H9 (cell line): ENCODE measurements at regions not wholly inside any gene's neighbourhood (a gene's known extent, or its start where the extent isn't known, plus 50 kb on each side); places are given as distances from the start of the nearest gene placed in this dataset.

Source experiments
- DNase-seq: peaks from one replicate; pipeline ENCODE4 v3.0.0-alpha.2; 2017
- H2AFZ ChIP-seq: one replicate; pipeline ENCODE4 v1.6.1; 2013; ENCODE audit warnings: mild to moderate bottlenecking, low read length, control low read depth, moderate library complexity
- H2AK5ac ChIP-seq: 2 replicates; pipeline ENCODE4 v1.6.1; 2013; ENCODE audit warnings: low read length, control low read depth, mixed read lengths; ENCODE audit not compliant: insufficient read length
- H2BK120ac ChIP-seq: one replicate; pipeline ENCODE4 v1.6.1; 2013; ENCODE audit warnings: low read depth, mild to moderate bottlenecking, low read length, control low read depth, inconsistent platforms; ENCODE audit not compliant: poor library complexity, severe bottlenecking
- H2BK12ac ChIP-seq: 2 replicates; pipeline ENCODE4 v1.6.1; 2013; ENCODE audit warnings: low read length, control low read depth, mixed read lengths, low read depth; ENCODE audit not compliant: insufficient read length
- H2BK15ac ChIP-seq: 2 replicates; pipeline ENCODE4 v1.6.1; 2013; ENCODE audit warnings: low read depth, low read length, control low read depth
- H2BK20ac ChIP-seq: one replicate; pipeline ENCODE4 v1.6.1; 2013; ENCODE audit warnings: low read depth, mild to moderate bottlenecking, low read length, control low read depth, inconsistent platforms; ENCODE audit not compliant: poor library complexity, severe bottlenecking
- H2BK5ac ChIP-seq: 2 replicates; pipeline ENCODE4 v1.6.1; 2013; ENCODE audit warnings: low read length, control low read depth, mixed read lengths; ENCODE audit not compliant: insufficient read length
- H3K14ac ChIP-seq: 2 replicates; pipeline ENCODE4 v1.6.1; 2013; ENCODE audit warnings: low read length, control low read depth; ENCODE audit not compliant: insufficient read depth
- H3K18ac ChIP-seq: 2 replicates; pipeline ENCODE4 v1.6.1; 2013; ENCODE audit warnings: low read depth, mild to moderate bottlenecking, mixed read lengths, low read length, control low read depth; ENCODE audit not compliant: insufficient read length
- H3K23ac ChIP-seq: 2 replicates; pipeline ENCODE4 v1.6.1; 2013; ENCODE audit warnings: low read length, control low read depth, mixed read lengths, low read depth; ENCODE audit not compliant: insufficient read length
- H3K23me2 ChIP-seq: 2 replicates; pipeline ENCODE4 v1.6.1; 2013; ENCODE audit warnings: low read depth, mild to moderate bottlenecking, mixed read lengths, low read length, control low read depth; ENCODE audit not compliant: insufficient read length, poor library complexity, severe bottlenecking
- H3K27ac ChIP-seq: 2 replicates; pipeline ENCODE4 v1.5.1; 2013; ENCODE audit warnings: low read length, control low read depth, mixed read lengths, low read depth; ENCODE audit not compliant: insufficient read length
- H3K27me3 ChIP-seq: 2 replicates; pipeline ENCODE4 v1.6.1; 2013; ENCODE audit warnings: low read length, control low read depth, inconsistent platforms; ENCODE audit not compliant: insufficient read depth
- H3K4ac ChIP-seq: 2 replicates; pipeline ENCODE4 v1.6.1; 2013; ENCODE audit warnings: low read depth, mild to moderate bottlenecking, control low read depth, inconsistent platforms, low read length, moderate library complexity
- H3K4me1 ChIP-seq: 2 replicates; pipeline ENCODE4 v1.6.1; 2013; ENCODE audit warnings: low read length, control low read depth, inconsistent platforms; ENCODE audit not compliant: insufficient read depth
- H3K4me2 ChIP-seq: 2 replicates; pipeline ENCODE4 v1.6.1; 2013; ENCODE audit warnings: low read length, control low read depth, mixed read lengths; ENCODE audit not compliant: insufficient read length, insufficient read depth
- H3K56ac ChIP-seq: 2 replicates; pipeline ENCODE4 v1.6.1; 2013; ENCODE audit warnings: low read depth, mild to moderate bottlenecking, mixed read lengths, low read length, control low read depth; ENCODE audit not compliant: insufficient read length
- H3K79me1 ChIP-seq: 2 replicates; pipeline ENCODE4 v1.6.1; 2013; ENCODE audit warnings: low read depth, mild to moderate bottlenecking, moderate library complexity, low read length, control low read depth, inconsistent platforms; ENCODE audit not compliant: insufficient read depth, poor library complexity, severe bottlenecking
- H3K79me2 ChIP-seq: 2 replicates; pipeline ENCODE4 v1.6.1; 2013; ENCODE audit warnings: low read length, control low read depth, inconsistent platforms; ENCODE audit not compliant: insufficient read depth
- H3K9ac ChIP-seq: 2 replicates; pipeline ENCODE4 v1.6.1; 2013; ENCODE audit warnings: low read length, control low read depth, mixed read lengths; ENCODE audit not compliant: insufficient read length; ENCODE audit errors: extremely low read depth
- H3K9me3 ChIP-seq: one replicate; pipeline ENCODE4 v1.6.1; 2013; ENCODE audit warnings: low read depth, low read length, inconsistent platforms; ENCODE audit not compliant: control insufficient read depth
- H3T11ph ChIP-seq: one replicate; pipeline ENCODE4 v1.6.1; 2013; ENCODE audit warnings: mild to moderate bottlenecking, low read length, control low read depth, inconsistent platforms
- H4K20me1 ChIP-seq: one replicate; pipeline ENCODE4 v1.6.1; 2013; ENCODE audit not compliant: control insufficient read depth, insufficient read length, insufficient read depth
- H4K5ac ChIP-seq: 2 replicates; pipeline ENCODE4 v1.6.1; 2013; ENCODE audit warnings: low read depth, mild to moderate bottlenecking, mixed read lengths, low read length, control low read depth; ENCODE audit not compliant: insufficient read length
- H4K8ac ChIP-seq: replicated peaks from 2 replicates; pipeline ENCODE4 v1.6.1; 2013; ENCODE audit warnings: low read length, control low read depth, mixed read lengths, low read depth; ENCODE audit not compliant: insufficient read length
- H4K91ac ChIP-seq: 2 replicates; pipeline ENCODE4 v1.6.1; 2013; ENCODE audit warnings: low read depth, mild to moderate bottlenecking, moderate library complexity, mixed read lengths, low read length, control low read depth; ENCODE audit not compliant: insufficient read length
- H3K27ac Mint-ChIP-seq, 3 experiments: 2 replicates in 2 of 3; 3 replicates in 1 of 3; pipeline ENCODE4 v1.8.0; 2020 to 2021; ENCODE audit warnings: mixed read lengths in 3 of 3, mild to moderate bottlenecking in 1 of 3, moderate library complexity in 1 of 3
- H3K27me3 Mint-ChIP-seq: 2 replicates; pipeline ENCODE4 v1.8.0; 2021; ENCODE audit warnings: low read depth, mild to moderate bottlenecking, moderate library complexity, mixed read lengths
- H3K36me3 Mint-ChIP-seq, 3 experiments: 2 replicates in 2 of 3; 3 replicates in 1 of 3; pipeline ENCODE4 v1.8.0; 2020 to 2021; ENCODE audit warnings: low read depth in 3 of 3, mixed read lengths in 3 of 3; ENCODE audit not compliant: insufficient read depth in 1 of 3
- H3K4me1 Mint-ChIP-seq, 2 experiments: 2 replicates each; pipeline ENCODE4 v1.8.0; 2020; ENCODE audit warnings: mixed read lengths in 2 of 2
- H3K4me3 Mint-ChIP-seq, 2 experiments: 2 replicates in 1 of 2; 3 replicates in 1 of 2; pipeline ENCODE4 v1.8.0; 2020 to 2021; ENCODE audit warnings: mild to moderate bottlenecking in 2 of 2, mixed read lengths in 2 of 2, moderate library complexity in 1 of 2
- H3K9me3 Mint-ChIP-seq, 2 experiments: 2 replicates in 1 of 2; 3 replicates in 1 of 2; pipeline ENCODE4 v1.8.0; 2020; ENCODE audit warnings: mild to moderate bottlenecking in 2 of 2, mixed read lengths in 2 of 2, moderate library complexity in 1 of 2
- CTCF ChIP-seq: fragments of 200-600 bp; sonication (generic); conservative IDR thresholded peaks from 3 replicates; pipeline ENCODE4 v1.8.0; 2021; ENCODE audit warnings: antibody characterized with exemption, mild to moderate bottlenecking
- WGBS: extraction: QIAGEN DNeasy Blood & Tissue Kit; methylation state at CpG from one replicate; pipeline ENCODE4 v1.1.7; 2013; ENCODE audit warnings: missing lambda C conversion rate, low lambda C conversion rate, mixed read lengths; ENCODE audit not compliant: insufficient read length; ENCODE audit errors: extremely low coverage; 5-methylcytosine and 5-hydroxymethylcytosine counted together

DNA sequence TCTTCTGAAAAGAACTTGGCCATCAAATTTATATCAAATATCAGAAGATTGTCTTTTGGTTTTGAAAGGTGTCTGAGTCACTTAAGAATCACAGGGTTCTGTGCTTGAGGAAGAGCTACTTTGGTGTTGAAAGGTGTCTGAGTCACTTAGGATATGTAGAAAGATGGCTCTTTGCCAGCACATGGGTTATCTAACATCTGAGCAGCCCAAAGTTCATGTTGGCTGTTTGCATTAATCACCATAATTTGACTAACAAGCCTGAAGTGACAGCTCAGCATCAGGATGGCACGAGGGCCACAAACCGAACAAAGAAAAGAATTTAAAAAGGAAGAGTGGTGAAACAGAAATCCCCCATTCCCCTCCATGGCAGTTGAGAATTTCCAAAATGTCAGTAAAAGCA is 190.5 kb upstream of the CMC1 start:
- Histone ChIP-seq H4K8ac (no peak overlapping the region), H2BK20ac (no peak overlapping the region), H3K23ac (no peak overlapping the region), H3K9ac (no peak overlapping the region), H2AK5ac (no peak overlapping the region), H3K27ac (no peak overlapping the region), H3K23me2 (no peaks in the 10 kb centered on the region), H3K4me2 (no peak overlapping the region), H2BK5ac (no peak overlapping the region), H2BK12ac (no peak overlapping the region), H3K79me2 (no peaks in the 10 kb centered on the region), H4K20me1 (no peaks in the 10 kb centered on the region), H3K9me3 (no peaks in the 10 kb centered on the region), H3K79me1 (no peaks in the 10 kb centered on the region), H3K27me3 (no peaks in the 10 kb centered on the region), H3K4me1 (no peaks in the 10 kb centered on the region), H3K4ac (no peak overlapping the region), H4K91ac (no peak overlapping the region), H3K56ac (no peak overlapping the region), H3K14ac (no peak overlapping the region), H4K5ac (no peak overlapping the region), H3T11ph (no peak overlapping the region), H3K18ac (no peak overlapping the region), H2BK15ac (no peak overlapping the region), H2BK120ac (no peak overlapping the region), H2AFZ (no peak overlapping the region)
- no peak for DNase-seq
- WGBS, result no CpG with 5 or more reads among the region's 2 CpGs
- Mint-ChIP-seq H3K36me3 (peaks cover 0 to 4% (median 0%) of the 10 kb centered on the region in 3 experiments; a peak in 2 of 7 replicates), H3K27me3 (no peaks in the 10 kb centered on the region), H3K27ac (no peak overlapping the region), H3K4me1 (peaks cover 14 to 27% of the 10 kb centered on the region in 2 experiments), H3K4me3 (no peak overlapping the region), H3K9me3 (no peaks in the 10 kb centered on the region)
- no peak for TF ChIP-seq CTCF
